Retinal pigment epithelial cell (primary cell): ENCODE measurements at regions not wholly inside any gene's neighbourhood (a gene's known extent, or its start where the extent isn't known, plus 50 kb on each side); places are given as distances from the start of the nearest gene placed in this dataset.
A peak's percentile ranks its signal among the peaks of the same experiment; 100 is the strongest.

Experiments
- DNase-seq: peaks from one replicate; pipeline ENCODE4 v3.0.0-alpha.2; 2010; ENCODE audit warnings: low read depth
- H3K4me3 ChIP-seq: 2 replicates; pipeline ENCODE4 v1.5.1; 2011; ENCODE audit warnings: mild to moderate bottlenecking, low read length, control low read depth, moderate library complexity
- TF ChIP-seq, protein P1 (sequence below): conservative IDR thresholded peaks from 2 replicates; pipeline ENCODE4 v1.5.1; 2011; ENCODE audit warnings: low read depth, low read length, control low read depth, inconsistent platforms

DNA sequence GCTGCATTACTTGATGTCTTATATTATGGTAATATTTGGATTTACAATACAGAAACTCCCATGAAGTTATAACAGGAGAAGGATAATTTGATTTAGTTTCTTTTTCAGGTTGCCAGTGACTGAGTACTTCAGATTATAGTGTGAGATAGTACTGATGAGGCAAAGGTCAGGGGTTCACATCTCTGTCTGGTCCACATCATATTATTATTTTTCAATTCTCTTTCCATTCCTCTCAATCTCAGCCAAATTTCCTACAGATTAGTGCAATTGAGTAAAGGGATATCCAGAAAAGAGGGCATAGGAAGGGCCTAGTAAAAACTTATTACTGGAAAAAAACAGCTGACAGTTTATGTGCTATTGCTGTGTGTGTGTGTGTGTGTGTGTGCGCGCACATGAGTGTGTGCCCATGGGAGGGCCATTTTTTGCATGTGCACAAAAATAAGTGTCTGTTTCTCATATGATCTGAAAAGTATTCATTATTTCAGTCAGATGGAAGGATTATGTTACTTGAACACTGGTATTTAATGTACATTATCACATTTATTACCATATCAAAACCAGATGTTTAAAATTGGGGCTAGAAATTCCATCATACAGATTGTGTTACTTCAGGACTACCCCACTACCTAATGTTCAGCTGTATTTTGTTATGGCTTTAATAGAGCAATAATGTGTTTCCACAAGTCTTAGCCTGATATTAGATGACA, 78.3 kb upstream of the KCNK2 start:
- H3K4me3 ChIP-seq, result no peak overlapping the region
- TF ChIP-seq, protein P1, sequence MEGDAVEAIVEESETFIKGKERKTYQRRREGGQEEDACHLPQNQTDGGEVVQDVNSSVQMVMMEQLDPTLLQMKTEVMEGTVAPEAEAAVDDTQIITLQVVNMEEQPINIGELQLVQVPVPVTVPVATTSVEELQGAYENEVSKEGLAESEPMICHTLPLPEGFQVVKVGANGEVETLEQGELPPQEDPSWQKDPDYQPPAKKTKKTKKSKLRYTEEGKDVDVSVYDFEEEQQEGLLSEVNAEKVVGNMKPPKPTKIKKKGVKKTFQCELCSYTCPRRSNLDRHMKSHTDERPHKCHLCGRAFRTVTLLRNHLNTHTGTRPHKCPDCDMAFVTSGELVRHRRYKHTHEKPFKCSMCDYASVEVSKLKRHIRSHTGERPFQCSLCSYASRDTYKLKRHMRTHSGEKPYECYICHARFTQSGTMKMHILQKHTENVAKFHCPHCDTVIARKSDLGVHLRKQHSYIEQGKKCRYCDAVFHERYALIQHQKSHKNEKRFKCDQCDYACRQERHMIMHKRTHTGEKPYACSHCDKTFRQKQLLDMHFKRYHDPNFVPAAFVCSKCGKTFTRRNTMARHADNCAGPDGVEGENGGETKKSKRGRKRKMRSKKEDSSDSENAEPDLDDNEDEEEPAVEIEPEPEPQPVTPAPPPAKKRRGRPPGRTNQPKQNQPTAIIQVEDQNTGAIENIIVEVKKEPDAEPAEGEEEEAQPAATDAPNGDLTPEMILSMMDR, result no peak
- no peak for DNase-seq

DNA sequence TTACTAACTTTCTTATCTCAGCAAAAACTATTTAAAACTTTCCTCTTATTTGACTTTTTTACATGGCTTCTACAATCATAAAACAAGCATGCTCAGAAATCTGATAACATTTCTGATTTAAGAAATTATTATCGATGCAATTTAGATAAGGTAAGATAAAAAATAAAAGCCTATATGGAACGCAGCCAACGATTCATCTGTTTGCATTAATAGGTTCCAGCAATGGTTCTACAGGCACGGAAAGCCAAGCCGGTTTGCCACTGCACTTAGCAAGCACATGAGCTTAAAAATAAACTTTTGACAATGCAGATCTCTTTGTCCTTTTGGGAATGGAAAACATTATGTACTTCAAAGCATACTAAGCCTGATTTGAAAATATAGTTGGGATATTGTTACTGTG, 77.5 kb upstream of the KCNK2 start:
- no peak for DNase-seq
- TF ChIP-seq, protein P1, result no peak
- H3K4me3 ChIP-seq, result no peak overlapping the region

DNA sequence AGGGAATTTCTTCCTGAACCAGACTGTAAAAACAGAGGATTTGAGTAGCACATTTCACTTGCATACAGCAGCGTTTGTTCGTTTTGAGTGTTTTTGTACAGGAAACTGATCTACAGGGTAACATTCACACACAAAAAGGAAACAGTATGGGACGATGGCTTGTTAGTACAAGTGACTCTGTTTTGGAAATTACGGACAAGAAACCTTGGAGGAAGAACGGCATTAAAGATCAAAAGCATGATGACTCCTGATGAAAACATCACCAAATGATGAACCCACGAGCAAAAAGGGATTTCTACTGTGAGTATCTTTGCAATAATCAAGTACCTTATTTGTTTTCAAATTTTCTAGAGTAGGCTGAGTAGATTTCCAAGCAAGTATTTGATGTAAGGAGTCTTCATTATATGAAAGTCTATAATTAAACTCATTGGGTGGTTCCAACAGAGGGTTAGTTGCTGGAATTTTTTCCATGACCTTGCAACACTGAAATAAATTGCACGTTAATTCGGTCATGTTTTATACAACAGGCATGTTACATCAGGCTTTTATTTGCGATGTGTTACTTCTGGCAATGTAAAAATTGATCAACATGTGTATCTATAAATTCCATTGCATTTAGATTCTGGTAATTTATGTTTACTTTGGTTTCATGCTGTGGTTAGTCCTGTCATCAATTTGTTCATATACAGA, 76.7 kb upstream of the KCNK2 start:
- no peak for DNase-seq
- no peak overlapping the region for H3K4me3 ChIP-seq
- TF ChIP-seq, protein P1, result no peak

DNA sequence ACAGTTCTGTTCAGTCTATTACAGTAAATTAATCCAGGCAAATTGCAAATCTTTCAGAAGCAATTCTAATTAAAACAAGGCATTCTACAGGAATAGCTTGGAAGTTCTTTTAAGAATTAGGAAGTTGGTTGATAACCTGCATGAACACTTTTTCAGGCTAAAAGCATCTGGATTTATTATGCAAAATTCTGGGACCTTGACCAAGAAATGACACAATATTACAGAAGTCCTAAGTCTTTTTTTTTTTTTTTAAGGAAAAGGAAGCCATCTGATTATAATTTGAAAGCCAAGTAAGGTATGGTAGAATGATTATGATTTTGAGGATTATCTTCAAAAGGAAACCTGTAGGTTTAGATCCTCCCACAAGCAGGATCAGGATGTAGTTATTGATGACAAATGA, 74.7 kb upstream of the KCNK2 start:
- no peak overlapping the region for H3K4me3 ChIP-seq
- TF ChIP-seq, protein P1, result no peak
- DNase-seq, result no peak

DNA sequence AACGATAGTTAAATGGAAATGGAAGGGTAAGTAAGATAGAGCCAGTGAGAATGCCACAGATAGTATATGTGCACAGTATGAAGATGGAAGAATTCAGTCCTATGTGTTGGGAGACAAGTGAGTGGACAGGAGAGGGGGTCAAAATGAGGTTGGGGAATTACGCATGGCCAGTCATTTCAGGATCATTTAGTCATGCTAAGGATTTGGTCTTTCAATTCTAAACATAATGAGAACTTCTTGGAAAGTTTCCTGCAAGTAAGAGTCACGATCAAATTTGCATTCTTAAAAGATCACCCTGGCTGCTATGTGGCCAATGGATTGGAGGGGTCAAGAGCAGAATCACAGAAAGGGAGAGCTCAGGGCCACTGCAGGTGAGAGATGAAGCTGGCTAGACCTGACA, 64.0 kb upstream of the KCNK2 start:
- DNase-seq, result peak; percentile 31
- H3K4me3 ChIP-seq, result no peak overlapping the region
- TF ChIP-seq, protein P1, result no peak

DNA sequence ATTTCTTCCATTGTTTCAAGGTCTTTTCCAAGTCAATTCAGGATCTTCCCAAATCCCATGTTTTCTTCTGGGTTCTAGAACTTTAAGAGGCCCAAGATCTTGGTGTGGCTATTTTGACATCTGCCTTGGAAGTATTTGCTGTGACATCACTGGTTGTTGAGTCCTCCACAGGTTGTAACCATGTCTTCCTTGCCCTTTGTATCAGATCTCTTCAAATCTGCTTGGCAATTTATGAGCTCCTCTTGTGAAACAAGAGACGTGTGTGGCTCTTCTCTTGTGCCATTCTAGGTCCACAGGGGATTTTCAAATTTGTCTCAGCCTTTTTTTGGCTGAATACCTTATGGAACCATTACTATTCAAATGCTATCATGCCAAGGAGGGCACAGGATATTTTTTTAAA, 60.3 kb upstream of the KCNK2 start:
- TF ChIP-seq, protein P1, result no peak
- no peak for DNase-seq
- H3K4me3 ChIP-seq, result no peak overlapping the region

DNA sequence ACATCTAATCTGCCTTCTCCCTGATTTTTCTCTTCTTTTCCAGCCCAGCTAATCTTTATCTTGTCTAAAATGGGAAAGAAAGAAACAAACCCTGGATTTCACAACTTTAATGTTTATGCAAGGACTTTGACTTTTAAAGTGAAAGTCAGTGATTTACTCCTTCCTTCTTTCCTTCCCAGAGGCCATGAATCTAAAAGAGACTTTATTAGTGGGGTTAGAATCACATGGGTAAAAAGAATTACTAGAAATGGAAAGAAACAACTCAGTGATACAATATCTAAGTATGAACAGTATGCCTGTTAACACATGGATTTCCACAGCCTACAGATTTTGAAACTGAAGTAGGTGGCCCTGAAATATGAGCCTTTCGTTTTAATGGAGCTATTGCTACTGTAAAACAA, 59.8 kb upstream of the KCNK2 start:
- TF ChIP-seq, protein P1, result no peak
- no peak for DNase-seq
- H3K4me3 ChIP-seq, result no peak overlapping the region
